GM19238 (cell line): ENCODE measurements at regions not wholly inside any gene's neighbourhood (a gene's known extent, or its start where the extent isn't known, plus 50 kb on each side); places are given as distances from the start of the nearest gene placed in this dataset.

Source experiments
- DNase-seq: peaks from one replicate; pipeline ENCODE4 v3.0.0; 2011; ENCODE audit warnings: low spot score; ENCODE audit not compliant: insufficient read length

- no peak for DNase-seq
These were observed 631.7 kb downstream of the VRK1 start for GRCh38 chr14:97428808-97429440.

GRCh38 chr14:97432586-97432985 is 635.4 kb downstream of the VRK1 start:
- DNase-seq = no peak

DNA sequence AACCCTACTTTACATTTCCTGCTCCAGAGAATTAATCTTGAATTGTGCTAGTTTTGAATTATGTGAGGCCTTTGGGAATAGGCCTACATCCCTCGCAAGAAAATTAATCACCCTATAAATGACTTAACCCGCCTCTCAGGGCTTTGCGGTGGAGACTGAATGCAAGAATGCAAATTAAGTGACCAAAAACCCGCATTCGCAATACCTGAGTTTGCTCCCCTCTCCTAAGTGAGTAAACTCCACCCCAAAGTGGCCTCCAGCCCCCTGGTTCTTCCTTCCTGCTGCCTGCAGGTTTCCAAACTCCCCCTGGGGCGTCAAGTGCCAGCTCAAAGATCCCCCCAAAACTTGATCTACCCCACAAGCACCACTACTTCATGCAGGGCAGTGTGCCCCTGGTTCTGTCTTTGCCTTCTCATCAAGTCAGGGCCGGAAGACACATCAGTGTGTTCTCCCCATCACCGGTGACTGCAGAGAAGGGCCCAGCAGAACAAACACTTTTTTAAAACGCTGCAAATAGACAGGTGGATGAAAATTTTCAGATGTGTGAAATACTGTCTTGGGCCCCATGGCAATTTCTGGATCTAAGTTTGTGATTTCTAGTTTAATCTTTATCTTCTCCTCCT is 644.7 kb downstream of the VRK1 start:
- DNase-seq = no peak

GRCh38 chr14:97442363-97442762 is 645.2 kb downstream of the VRK1 start:
- no peak for DNase-seq

DNA sequence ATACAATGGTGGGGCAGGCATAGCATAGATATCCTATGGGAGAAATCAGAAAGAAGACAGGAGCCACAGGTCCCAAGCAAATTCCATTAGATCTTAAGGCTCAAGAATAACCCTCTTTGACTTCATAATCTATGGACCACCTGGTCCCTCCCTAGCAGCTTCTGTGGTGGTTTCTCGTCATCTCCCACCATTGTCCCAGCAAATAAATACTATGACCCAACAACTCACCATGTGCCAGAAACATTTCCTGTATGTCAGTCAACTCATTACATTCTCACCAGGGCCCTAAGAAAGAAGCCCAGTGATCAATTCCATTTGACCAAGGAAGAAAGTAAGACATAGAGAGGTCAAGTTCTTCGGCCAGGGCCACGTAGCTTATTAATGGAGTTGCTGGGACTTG is 646.2 kb downstream of the VRK1 start:
- DNase-seq = no peak

- DNase-seq = no peak
These were observed 647.1 kb downstream of the VRK1 start for GRCh38 chr14:97444248-97444647.

GRCh38 chr14:97445367-97445766 is 648.2 kb downstream of the VRK1 start:
- no peak for DNase-seq

- DNase-seq = no peak
These were observed 648.9 kb downstream of the VRK1 start for GRCh38 chr14:97446087-97446486.

DNA sequence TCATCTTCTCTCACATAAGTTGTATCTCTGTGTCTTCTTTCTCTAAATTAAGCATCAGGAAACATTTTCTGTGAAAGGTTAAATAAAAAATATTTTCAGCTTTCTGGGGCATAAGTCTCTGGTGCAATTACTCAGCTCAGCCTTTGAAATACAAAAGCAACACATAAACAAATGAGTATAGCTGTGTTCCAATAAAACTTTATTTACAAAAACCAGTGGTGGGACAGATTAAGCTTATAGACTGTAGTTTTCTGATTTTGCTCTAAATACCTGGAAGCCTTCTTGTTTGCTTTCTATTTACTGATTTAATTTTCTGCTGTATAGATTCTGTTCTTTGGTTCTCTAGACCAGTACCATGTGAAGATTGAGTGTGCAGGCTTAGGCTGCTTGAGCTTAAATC is 655.1 kb downstream of the VRK1 start:
- DNase-seq = no peak

DNA sequence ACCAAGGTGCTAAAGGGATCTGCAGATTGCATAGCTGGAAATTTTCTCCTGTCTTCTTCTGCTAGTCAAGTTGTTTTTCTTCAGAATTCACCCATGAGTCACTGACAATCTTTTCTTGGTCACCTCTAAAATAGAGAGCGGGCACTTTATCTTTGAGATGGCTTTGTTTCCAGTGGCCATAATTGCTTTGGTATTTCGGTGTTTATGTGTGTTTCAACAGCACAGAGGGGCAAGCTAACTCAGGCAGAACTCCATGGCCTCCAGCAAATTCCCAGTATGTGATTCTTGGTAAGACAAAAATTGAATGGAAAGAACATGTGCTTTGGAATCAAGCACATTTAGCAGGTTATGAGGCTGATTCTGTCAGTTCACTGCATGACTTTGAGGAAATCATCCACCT is 656.8 kb downstream of the VRK1 start:
- DNase-seq = no peak

- no peak for DNase-seq
These were observed 659.3 kb downstream of the VRK1 start for GRCh38 chr14:97456462-97456861.

- no peak for DNase-seq
These were observed 659.8 kb downstream of the VRK1 start for GRCh38 chr14:97456958-97457357.

DNA sequence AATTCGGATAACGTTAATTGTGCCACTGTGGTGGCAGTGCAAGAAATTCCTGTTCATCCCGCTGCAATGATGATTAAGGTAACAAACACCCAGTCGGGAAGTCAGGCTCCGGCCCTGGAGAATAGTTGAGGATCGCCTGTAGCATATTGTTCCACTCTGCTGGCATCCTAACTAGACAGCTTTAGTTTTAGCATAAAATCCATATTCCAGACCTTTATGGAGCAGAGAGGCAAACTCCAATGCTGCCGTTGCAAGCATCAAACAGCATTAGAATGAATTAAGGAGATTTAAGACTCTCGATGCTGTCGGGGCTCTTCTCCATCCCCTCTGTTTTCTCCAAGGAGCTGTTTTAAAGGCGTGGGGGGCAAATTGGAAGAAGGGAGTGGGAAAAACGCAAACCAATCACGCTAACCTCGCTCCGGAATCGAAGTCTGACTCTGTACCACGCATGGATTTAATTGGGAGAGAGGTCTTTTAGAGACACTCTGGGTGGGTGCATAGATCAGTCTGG is 660.4 kb downstream of the VRK1 start:
- no peak for DNase-seq

GRCh38 chr14:97458255-97458654 is 661.1 kb downstream of the VRK1 start:
- DNase-seq = no peak

GRCh38 chr14:97458661-97459579 is 661.7 kb downstream of the VRK1 start:
- no peak for DNase-seq

- DNase-seq = no peak
These were observed 664.9 kb downstream of the VRK1 start for GRCh38 chr14:97462081-97462480.

- DNase-seq = no peak
These were observed 671.0 kb downstream of the VRK1 start for GRCh38 chr14:97468220-97468619.

DNA sequence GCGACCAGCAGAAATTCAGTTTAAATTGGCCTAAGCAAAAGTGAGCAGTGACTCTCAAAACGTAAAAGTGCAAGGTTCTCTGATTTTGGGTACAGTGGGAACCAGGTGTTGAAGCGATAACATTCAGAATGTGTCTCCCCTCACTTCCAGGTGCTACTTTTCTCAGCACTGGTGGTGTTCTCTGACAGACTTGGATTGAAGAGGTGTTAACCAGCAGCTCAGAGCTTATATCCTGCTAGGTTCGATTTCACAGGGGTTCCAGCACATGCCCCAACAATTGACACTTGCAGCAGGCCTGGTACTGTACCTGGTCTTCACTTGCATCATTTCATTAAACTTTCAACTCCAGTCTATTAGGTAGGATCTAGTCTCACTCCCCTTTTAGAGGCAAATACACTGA is 680.2 kb downstream of the VRK1 start:
- DNase-seq = no peak

DNA sequence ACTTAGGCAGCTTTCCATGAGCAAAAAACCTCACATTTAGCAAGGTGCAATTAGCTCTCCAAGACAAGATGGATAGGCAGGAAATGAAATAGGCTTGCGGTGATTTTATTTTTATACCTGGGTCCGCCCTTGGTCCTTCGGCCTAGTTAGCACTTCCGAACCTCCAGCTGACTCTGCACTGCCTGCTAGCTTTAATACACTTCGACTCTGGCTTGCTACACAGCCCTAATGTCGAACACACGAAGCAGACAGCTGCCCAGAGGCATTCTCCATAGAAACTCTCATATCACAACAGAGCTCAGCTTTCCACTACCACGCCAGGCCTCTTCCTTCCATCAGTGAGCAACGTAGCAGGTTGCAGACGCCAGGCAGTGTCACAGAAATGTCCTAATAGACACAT is 688.0 kb downstream of the VRK1 start:
- no peak for DNase-seq

- no peak for DNase-seq
These were observed 689.5 kb downstream of the VRK1 start for GRCh38 chr14:97486601-97487120.

- no peak for DNase-seq
These were observed 692.6 kb downstream of the VRK1 start for GRCh38 chr14:97489750-97490149.

DNA sequence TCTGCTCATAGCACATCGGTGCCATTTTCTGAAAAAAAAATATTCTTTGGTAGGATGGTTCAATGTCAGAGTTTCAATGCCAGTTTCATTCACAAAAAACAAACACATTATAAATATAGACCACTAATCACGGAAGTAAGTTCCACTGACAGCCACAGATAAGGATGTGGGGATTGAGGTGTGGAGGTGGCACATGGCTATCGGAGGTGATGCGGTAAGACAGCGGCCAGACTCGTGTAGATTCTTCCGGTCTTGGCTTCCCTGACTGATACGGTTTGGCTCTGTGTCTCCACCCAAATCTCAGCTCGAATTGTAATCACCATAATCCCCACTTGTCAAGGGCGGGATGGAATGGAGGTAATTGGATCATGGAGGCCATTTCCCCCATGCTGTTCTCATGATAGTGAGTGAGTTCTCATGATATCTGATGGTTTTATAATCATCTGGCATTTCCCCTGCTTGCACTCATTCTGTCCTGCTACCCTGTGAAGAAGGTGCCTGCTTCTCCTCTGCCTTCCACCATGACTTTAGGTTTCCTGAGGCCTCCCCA is 693.4 kb downstream of the VRK1 start:
- DNase-seq = no peak
